ENCODE measurements at regions not wholly inside any gene's neighbourhood (a gene's known extent, or its start where the extent isn't known, plus 50 kb on each side); places are given as distances from the start of the nearest gene placed in this dataset.

GRCh38 chr1:94736073-94736472, 84.1 kb upstream of the SLC44A3 start:
- Histone ChIP-seq H3K36me3 (ENCODE audit: control insufficient read depth, insufficient read depth, low read length) (no peaks in the 10 kb centered on the region), H3K4me1 (peaks cover 6% of the 10 kb centered on the region; the same call in 1 of the 2 replicates), H3K27me3 (replicated peaks; ENCODE audit: control insufficient read depth, insufficient read depth, low read length) (no peaks in the 10 kb centered on the region), H3K4me3 (ENCODE audit: low read depth, low read length) (no peak overlapping the region), H3K9me3 (no peaks in the 10 kb centered on the region)
- Mint-ChIP-seq H3K4me3 (ENCODE audit: unreplicated experiment) (no peak overlapping the region), H3K27ac (ENCODE audit: unreplicated experiment) (no peak overlapping the region), H3K36me3 (ENCODE audit: insufficient read depth, unreplicated experiment) (no peaks in the 10 kb centered on the region), H3K4me1 (ENCODE audit: low read depth, unreplicated experiment) (peaks cover 14% of the 10 kb centered on the region), H3K9me3 (ENCODE audit: unreplicated experiment) (no peaks in the 10 kb centered on the region), H3K27me3 (ENCODE audit: insufficient read depth, unreplicated experiment) (no peaks in the 10 kb centered on the region)
- BruUV-seq (replicated peaks), result no TSS peak
- no peak for DNase-seq
- POLR2A ChIA-PET, result no interaction called here
- CTCF ChIA-PET, result interaction anchor here (0.7 kb wide), 1 partner anchor 19 kb away, joined by 3 read pairs; no protein-coding TSS in a partner anchor
- intact Hi-C loops (cut with micrococcal nuclease; ENCODE audit: unreplicated experiment), result no loop called here
- TF ChIP-seq, protein P1, sequence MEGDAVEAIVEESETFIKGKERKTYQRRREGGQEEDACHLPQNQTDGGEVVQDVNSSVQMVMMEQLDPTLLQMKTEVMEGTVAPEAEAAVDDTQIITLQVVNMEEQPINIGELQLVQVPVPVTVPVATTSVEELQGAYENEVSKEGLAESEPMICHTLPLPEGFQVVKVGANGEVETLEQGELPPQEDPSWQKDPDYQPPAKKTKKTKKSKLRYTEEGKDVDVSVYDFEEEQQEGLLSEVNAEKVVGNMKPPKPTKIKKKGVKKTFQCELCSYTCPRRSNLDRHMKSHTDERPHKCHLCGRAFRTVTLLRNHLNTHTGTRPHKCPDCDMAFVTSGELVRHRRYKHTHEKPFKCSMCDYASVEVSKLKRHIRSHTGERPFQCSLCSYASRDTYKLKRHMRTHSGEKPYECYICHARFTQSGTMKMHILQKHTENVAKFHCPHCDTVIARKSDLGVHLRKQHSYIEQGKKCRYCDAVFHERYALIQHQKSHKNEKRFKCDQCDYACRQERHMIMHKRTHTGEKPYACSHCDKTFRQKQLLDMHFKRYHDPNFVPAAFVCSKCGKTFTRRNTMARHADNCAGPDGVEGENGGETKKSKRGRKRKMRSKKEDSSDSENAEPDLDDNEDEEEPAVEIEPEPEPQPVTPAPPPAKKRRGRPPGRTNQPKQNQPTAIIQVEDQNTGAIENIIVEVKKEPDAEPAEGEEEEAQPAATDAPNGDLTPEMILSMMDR (IDR thresholded peaks at IDR 0.05; ENCODE audit: insufficient read depth in 1 of 2, low read depth in 1 of 2, low read length in 1 of 2, severe bottlenecking in 1 of 2, unreplicated experiment in 1 of 2), result no peak

GRCh38 chr1:94734963-94735901, 84.9 kb upstream of the SLC44A3 start:
- POLR2A ChIA-PET, result no interaction called here
- DNase-seq, result no peak

DNA sequence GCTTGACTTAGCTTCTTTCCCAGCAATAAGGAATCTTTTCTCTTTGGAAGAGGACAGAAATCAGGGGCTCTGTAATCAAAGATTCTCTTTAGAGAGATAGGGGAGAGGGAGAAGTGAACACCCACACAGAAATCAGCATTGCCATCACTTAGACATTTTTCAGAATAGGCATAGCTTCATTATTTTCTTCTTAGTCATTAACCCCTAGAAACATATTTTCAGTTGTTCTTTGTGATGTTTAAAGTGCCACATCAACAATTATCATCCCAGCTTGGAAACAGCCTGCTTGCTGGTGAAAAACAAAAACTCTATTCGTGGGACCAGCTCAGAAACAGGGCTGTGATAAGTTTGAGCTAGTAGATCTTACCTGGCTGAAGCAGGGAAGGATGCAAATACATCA, 88.3 kb upstream of the SLC44A3 start:
- Histone ChIP-seq H3K27me3 (replicated peaks; ENCODE audit: control insufficient read depth, insufficient read depth, low read length) (no peaks in the 10 kb centered on the region), H3K36me3 (ENCODE audit: control insufficient read depth, insufficient read depth, low read length) (no peaks in the 10 kb centered on the region), H3K9me3 (no peaks in the 10 kb centered on the region), H3K4me3 (ENCODE audit: low read depth, low read length) (no peak overlapping the region), H3K4me1 (peaks cover 5% of the 10 kb centered on the region; the same call in 1 of the 2 replicates)
- peaks cover 15% of the 10 kb centered on the region for H3K4me1 Mint-ChIP-seq (ENCODE audit: low read depth, unreplicated experiment)
- no peaks in the 10 kb centered on the region for H3K9me3 Mint-ChIP-seq (ENCODE audit: unreplicated experiment)
- H3K36me3 Mint-ChIP-seq (ENCODE audit: insufficient read depth, unreplicated experiment), result no peaks in the 10 kb centered on the region
- no peak overlapping the region for H3K4me3 Mint-ChIP-seq (ENCODE audit: unreplicated experiment)
- CTCF ChIA-PET, result no interaction called here
- H3K27ac Mint-ChIP-seq (ENCODE audit: unreplicated experiment), result no peak overlapping the region
- intact Hi-C loops (cut with micrococcal nuclease; ENCODE audit: unreplicated experiment), result no loop called here
- TF ChIP-seq, protein P1 (IDR thresholded peaks at IDR 0.05; ENCODE audit: insufficient read depth in 1 of 2, low read depth in 1 of 2, low read length in 1 of 2, severe bottlenecking in 1 of 2, unreplicated experiment in 1 of 2), result no peak
- H3K27me3 Mint-ChIP-seq (ENCODE audit: insufficient read depth, unreplicated experiment), result no peaks in the 10 kb centered on the region
- DNase-seq, result no peak
- BruUV-seq (replicated peaks), result no TSS peak
- POLR2A ChIA-PET, result no interaction called here

More at GRCh38 chr1:94734963-94735901, 84.9 kb upstream of the SLC44A3 start:
- Mint-ChIP-seq H3K4me1 (ENCODE audit: low read depth, unreplicated experiment) (peaks cover 14% of the 10 kb centered on the region), H3K27ac (ENCODE audit: unreplicated experiment) (no peak overlapping the region), H3K27me3 (ENCODE audit: insufficient read depth, unreplicated experiment) (no peaks in the 10 kb centered on the region), H3K9me3 (ENCODE audit: unreplicated experiment) (no peaks in the 10 kb centered on the region), H3K36me3 (ENCODE audit: insufficient read depth, unreplicated experiment) (no peaks in the 10 kb centered on the region), H3K4me3 (ENCODE audit: unreplicated experiment) (no peak overlapping the region)
- Histone ChIP-seq H3K36me3 (ENCODE audit: control insufficient read depth, insufficient read depth, low read length) (no peaks in the 10 kb centered on the region), H3K4me3 (ENCODE audit: low read depth, low read length) (no peak overlapping the region), H3K9me3 (no peaks in the 10 kb centered on the region), H3K4me1 (peaks cover 6% of the 10 kb centered on the region; the same call in 1 of the 2 replicates), H3K27me3 (replicated peaks; ENCODE audit: control insufficient read depth, insufficient read depth, low read length) (no peaks in the 10 kb centered on the region)
- CTCF ChIA-PET, result no interaction called here
- TF ChIP-seq, protein P1 (IDR thresholded peaks at IDR 0.05; ENCODE audit: insufficient read depth in 1 of 2, low read depth in 1 of 2, low read length in 1 of 2, severe bottlenecking in 1 of 2, unreplicated experiment in 1 of 2), result no peak
- intact Hi-C loops (cut with micrococcal nuclease; ENCODE audit: unreplicated experiment), result no loop called here
- no TSS peak for BruUV-seq (replicated peaks)
